Stimulated activated naive CD8-positive, alpha-beta T cell treated with anti-CD3 and anti-CD28 coated beads, Interleukin-15, amount 100 ng/mL, for 72 hours (primary cell): ENCODE measurements at regions not wholly inside any gene's neighbourhood (a gene's known extent, or its start where the extent isn't known, plus 50 kb on each side); places are given as distances from the start of the nearest gene placed in this dataset.
"Not testable (repeated sequence)": the region's sequence is repeated elsewhere in the genome, so short reads cannot be mapped to it uniquely, and the experiment has no call there.

Source experiments
- ATAC-seq: fragments of 150-1000 bp; cut with Tn5 transposase; 2 replicates; pipeline ENCODE4 v1.10.0; 2021; ENCODE audit warnings: mild to moderate bottlenecking, moderate library complexity
- DNase-seq, 2 donors: peaks; one replicate each; pipeline ENCODE4 v3.0.0; 2021 to 2022
- H3K27ac Mint-ChIP-seq, 2 donors: one replicate each; pipeline ENCODE4 v1.8.0; 2022; ENCODE audit warnings: mild to moderate bottlenecking in 2 of 2, mixed read lengths in 2 of 2, moderate library complexity in 2 of 2
- H3K27me3 Mint-ChIP-seq: one replicate; pipeline ENCODE4 v1.8.0; 2022; ENCODE audit warnings: mixed read lengths
- H3K4me1 Mint-ChIP-seq: one replicate; pipeline ENCODE4 v1.8.0; 2022; ENCODE audit warnings: mild to moderate bottlenecking, mixed read lengths
- H3K4me3 Mint-ChIP-seq, 2 donors: one replicate each; pipeline ENCODE4 v1.8.0; 2022; ENCODE audit warnings: mild to moderate bottlenecking in 2 of 2, mixed read lengths in 2 of 2, moderate library complexity in 1 of 2
- H3K9me3 Mint-ChIP-seq, 2 donors: one replicate each; pipeline ENCODE4 v1.8.0; 2022; ENCODE audit warnings: mixed read lengths in 2 of 2

DNA sequence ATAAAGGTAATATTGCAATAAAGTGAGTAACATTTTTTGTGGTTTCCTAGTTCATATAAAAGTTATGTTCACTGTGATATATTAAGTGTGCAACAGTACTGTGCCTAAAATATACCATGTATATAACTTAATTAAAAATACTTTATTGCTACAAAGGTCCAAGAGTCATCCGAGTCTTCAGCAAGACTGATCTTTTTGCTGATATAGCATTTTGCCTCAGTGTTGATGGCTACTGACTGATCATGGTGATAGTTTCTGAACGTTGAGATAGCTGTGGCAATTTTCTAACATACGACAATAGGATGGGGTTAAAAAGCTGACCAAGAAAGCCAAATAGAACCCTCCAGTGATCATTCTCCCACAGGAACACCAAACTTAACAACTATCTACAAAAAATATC, 1302.7 kb downstream of the TECRL start:
- no peak for DNase-seq

GRCh38 chr4:63105839-63106238, 1303.4 kb downstream of the TECRL start:
- peaks cover 13 to 23% of the 10 kb centered on the region in 2 donors for H3K9me3 Mint-ChIP-seq
- no peak overlapping the region for H3K4me3 Mint-ChIP-seq
- H3K27me3 Mint-ChIP-seq = no peaks in the 10 kb centered on the region
- H3K27ac Mint-ChIP-seq = no peak overlapping the region
- no peak for ATAC-seq
- no peaks in the 10 kb centered on the region for H3K4me1 Mint-ChIP-seq
- DNase-seq = no peak

More for the DNA sequence above, 1302.7 kb downstream of the TECRL start:
- Mint-ChIP-seq H3K4me1 (no peaks in the 10 kb centered on the region), H3K27me3 (no peaks in the 10 kb centered on the region), H3K27ac (no peak overlapping the region), H3K4me3 (no peak overlapping the region), H3K9me3 (peaks cover 18 to 28% of the 10 kb centered on the region in 2 donors)
- no peak for ATAC-seq

GRCh38 chr4:63090641-63091040, 1318.6 kb downstream of the TECRL start:
- Mint-ChIP-seq H3K27ac (no peak overlapping the region), H3K4me3 (no peak overlapping the region), H3K9me3 (peaks cover 0 to 4% of the 10 kb centered on the region in 2 donors), H3K4me1 (no peaks in the 10 kb centered on the region), H3K27me3 (no peaks in the 10 kb centered on the region)
- DNase-seq (no peak), ATAC-seq (no peak)

- no peaks in the 10 kb centered on the region for H3K4me1 Mint-ChIP-seq
- H3K4me3 Mint-ChIP-seq = no peak overlapping the region
- no peak for ATAC-seq
- no peak for DNase-seq
- H3K9me3 Mint-ChIP-seq = peaks cover 5 to 40% of the 10 kb centered on the region in 2 donors
- H3K27ac Mint-ChIP-seq = no peak overlapping the region
- no peaks in the 10 kb centered on the region for H3K27me3 Mint-ChIP-seq
These were observed 1324.2 kb downstream of the TECRL start for GRCh38 chr4:63085091-63085490.

DNA sequence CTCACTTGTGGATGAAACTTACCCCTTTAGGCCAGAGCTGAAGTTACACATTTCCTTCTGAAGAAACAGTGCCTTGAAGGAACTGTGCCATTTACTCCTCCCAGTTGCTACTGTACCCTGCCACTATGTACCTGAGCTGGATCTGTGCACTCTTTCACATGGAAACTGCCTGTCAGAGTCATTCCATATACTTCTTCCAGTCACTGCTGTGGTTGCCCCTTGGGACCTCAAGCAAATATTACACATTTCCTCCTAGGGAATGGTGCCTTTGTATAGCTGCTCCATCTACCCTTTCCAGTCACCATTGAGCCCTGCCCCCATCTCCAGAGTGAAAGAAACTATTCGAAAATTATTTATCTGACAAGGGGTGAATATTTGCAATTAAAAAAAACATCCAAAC, 1328.3 kb downstream of the TECRL start:
- no peaks in the 10 kb centered on the region for H3K27me3 Mint-ChIP-seq
- no peak overlapping the region for H3K27ac Mint-ChIP-seq
- no peak overlapping the region for H3K4me3 Mint-ChIP-seq
- no peaks in the 10 kb centered on the region for H3K4me1 Mint-ChIP-seq
- DNase-seq (no peak), ATAC-seq (no peak)
- peaks cover 11 to 51% of the 10 kb centered on the region in 2 donors for H3K9me3 Mint-ChIP-seq

DNA sequence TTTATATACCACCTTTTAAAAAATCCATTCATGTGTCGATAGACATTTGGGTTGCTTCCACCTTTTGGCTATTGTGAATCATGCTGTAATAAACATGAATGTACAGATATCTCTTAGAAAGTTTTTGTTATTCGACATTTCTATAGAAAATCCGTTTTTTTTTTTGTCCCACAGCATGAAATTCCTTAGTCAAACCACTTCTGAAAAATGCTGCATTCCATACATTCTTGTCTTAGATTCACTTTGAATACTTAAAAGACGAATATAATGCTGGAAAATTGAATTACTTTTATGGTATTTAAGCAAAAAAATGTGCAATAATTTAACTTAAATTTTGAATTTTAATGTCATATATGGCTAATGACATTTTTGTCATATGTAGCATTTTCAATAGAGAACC, 1345.5 kb downstream of the TECRL start:
- ATAC-seq (no peak), DNase-seq (no peak)
- peaks cover 20 to 22% of the 10 kb centered on the region in 2 donors for H3K9me3 Mint-ChIP-seq
- no peaks in the 10 kb centered on the region for H3K27me3 Mint-ChIP-seq
- no peak overlapping the region for H3K4me3 Mint-ChIP-seq
- H3K27ac Mint-ChIP-seq = no peak overlapping the region
- no peaks in the 10 kb centered on the region for H3K4me1 Mint-ChIP-seq

DNA sequence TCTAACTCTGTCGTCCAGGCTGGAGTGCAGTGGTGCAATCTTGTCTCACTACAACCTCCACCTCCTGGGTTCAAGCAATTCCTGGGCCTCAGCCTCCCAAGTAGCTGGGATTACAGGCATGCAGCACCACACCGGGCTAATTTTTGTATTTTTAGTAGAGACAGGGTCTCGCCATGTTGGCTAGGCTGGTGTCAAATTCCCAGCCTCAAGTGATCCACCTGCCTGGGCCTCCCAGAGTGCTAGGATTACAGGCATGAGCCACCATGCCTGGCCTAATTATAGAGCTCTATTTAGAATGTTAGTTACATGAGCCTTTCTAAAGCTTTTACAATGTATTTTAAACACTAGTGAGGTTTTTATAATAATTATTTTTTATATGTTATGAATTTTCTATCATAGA, 1346.4 kb downstream of the TECRL start:
- not testable (repeated sequence) for H3K27ac Mint-ChIP-seq, ATAC-seq, DNase-seq, H3K4me1 Mint-ChIP-seq, H3K4me3 Mint-ChIP-seq, H3K27me3 Mint-ChIP-seq
- H3K9me3 Mint-ChIP-seq = peaks cover 19 to 22% of the 10 kb centered on the region in 2 donors

- Mint-ChIP-seq H3K27ac (no peak overlapping the region), H3K4me1 (no peaks in the 10 kb centered on the region), H3K9me3 (peaks cover 0 to 7% of the 10 kb centered on the region in 2 donors), H3K27me3 (no peaks in the 10 kb centered on the region), H3K4me3 (no peak overlapping the region)
- DNase-seq (no peak), ATAC-seq (no peak)
These were observed 1359.5 kb downstream of the TECRL start for GRCh38 chr4:63049726-63050125.

- Mint-ChIP-seq H3K9me3 (peaks cover 0 to 7% of the 10 kb centered on the region in 2 donors), H3K4me1 (no peaks in the 10 kb centered on the region), H3K27ac (no peak overlapping the region), H3K27me3 (no peaks in the 10 kb centered on the region), H3K4me3 (no peak overlapping the region)
- DNase-seq (no peak), ATAC-seq (no peak)
These were observed 1360.0 kb downstream of the TECRL start for GRCh38 chr4:63049278-63049677.

DNA sequence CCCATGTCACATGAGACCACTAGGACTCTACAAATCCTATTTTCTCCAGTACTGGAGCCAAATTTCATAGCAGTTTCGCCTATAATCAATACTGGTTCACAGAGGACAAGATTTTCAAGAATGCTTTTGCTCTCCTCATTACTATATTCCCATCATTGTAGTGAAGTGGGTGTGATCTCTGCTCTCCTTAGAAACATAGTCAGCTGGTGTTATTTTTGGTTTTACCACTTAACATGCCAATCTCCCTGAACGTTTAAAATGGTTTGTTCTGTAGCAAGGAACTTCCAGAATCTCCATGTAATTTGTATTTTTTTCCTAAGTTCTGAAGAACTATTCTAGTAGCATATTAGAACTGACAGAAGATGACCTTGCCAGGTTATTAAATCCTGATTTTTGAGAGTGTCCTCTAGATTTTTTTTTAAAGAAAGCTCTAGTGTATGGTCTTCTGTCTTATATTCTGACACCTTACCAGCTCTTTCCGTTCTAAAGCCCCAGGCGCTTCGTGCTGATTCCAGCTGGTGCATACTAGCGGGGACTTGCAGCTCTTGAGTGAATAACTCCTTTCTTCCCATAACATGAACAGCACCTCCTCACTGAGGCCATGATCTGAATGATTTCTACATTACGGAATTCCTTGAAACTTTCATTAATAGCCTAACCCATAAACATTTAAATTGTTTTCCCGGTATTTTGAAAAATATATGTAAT, 1372.9 kb downstream of the TECRL start:
- Mint-ChIP-seq H3K9me3 (peaks cover 9 to 15% of the 10 kb centered on the region in 2 donors), H3K4me1 (no peaks in the 10 kb centered on the region), H3K4me3 (no peak overlapping the region), H3K27me3 (no peaks in the 10 kb centered on the region), H3K27ac (no peak overlapping the region)
- ATAC-seq (no peak), DNase-seq (no peak)

GRCh38 chr4:63029380-63029779, 1379.9 kb downstream of the TECRL start:
- DNase-seq = no peak
- ATAC-seq = no peak
- Mint-ChIP-seq H3K4me3 (no peak overlapping the region), H3K4me1 (no peaks in the 10 kb centered on the region), H3K9me3 (peaks cover 7 to 9% of the 10 kb centered on the region in 2 donors), H3K27me3 (no peaks in the 10 kb centered on the region), H3K27ac (no peak overlapping the region)

GRCh38 chr4:63020661-63021060, 1388.6 kb downstream of the TECRL start:
- Mint-ChIP-seq H3K27ac (no peak overlapping the region), H3K9me3 (peaks cover 9 to 19% of the 10 kb centered on the region in 2 donors)
- no peak for ATAC-seq

DNA sequence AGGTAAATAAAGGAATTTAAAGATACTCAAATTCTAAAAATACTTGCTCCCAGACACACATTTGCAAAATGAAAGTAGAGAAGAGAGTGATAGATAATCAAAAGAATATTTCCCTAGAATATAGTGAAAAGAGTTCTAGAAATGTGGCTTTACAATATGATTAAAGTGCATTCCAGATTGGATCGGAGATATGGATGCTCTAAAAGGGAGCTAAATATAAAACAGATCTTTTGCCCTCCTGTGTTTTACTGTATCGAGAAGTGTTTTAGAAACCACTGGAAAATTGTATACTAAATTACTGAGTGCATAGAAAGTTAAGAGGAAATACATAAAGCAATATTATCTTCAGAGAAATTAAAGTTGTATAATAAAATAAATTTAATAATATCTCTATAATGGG, 1392.0 kb downstream of the TECRL start:
- ATAC-seq (no peak), DNase-seq (no peak)
- Mint-ChIP-seq H3K9me3 (peaks cover 9 to 14% of the 10 kb centered on the region in 2 donors), H3K4me1 (no peaks in the 10 kb centered on the region), H3K4me3 (no peak overlapping the region), H3K27ac (no peak overlapping the region), H3K27me3 (no peaks in the 10 kb centered on the region)

More at GRCh38 chr4:63020661-63021060, 1388.6 kb downstream of the TECRL start:
- DNase-seq = no peak
- Mint-ChIP-seq H3K4me3 (no peak overlapping the region), H3K4me1 (no peaks in the 10 kb centered on the region), H3K27me3 (no peaks in the 10 kb centered on the region)

DNA sequence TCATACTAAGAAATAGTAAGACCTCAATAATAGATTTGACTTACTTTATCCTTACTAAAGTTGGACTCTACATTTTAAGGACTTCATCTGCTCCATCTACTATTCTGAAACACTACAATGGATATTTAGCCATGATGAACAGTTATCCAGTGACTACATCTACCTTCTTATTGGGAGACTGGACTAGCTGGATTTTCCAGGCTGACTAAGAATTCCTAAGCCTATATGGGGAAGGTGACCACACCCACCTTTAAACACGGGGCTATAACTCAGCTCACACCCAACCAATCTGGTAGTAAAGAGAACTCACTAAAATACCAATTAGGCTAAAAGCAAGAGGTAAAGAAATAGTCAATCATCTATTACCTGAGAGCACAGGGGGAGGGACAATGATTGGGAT, 1438.4 kb downstream of the TECRL start:
- Mint-ChIP-seq H3K4me3 (no peak overlapping the region), H3K4me1 (no peaks in the 10 kb centered on the region), H3K27me3 (no peaks in the 10 kb centered on the region), H3K27ac (no peak overlapping the region), H3K9me3 (peaks cover 24 to 32% of the 10 kb centered on the region in 2 donors)
- ATAC-seq (no peak), DNase-seq (no peak)

DNA sequence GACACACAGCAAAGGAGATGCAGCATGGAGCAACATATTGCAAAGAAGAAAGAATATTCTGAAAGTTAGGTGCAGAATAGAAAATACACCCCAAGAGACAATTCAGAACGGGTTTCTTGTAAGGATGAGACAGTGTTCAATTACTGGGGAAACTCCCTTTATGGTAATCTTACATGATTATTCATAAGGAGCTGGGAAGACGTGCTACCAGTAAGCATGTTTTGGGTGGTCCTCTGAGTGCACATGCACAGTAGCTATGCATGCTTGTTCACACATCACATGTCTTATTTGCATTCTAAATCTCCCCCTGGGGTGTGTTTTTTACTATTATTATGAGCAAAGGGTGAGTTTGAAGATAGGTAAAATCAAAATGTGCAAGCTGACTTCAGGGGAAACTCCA, 1448.8 kb downstream of the TECRL start:
- DNase-seq (no peak), ATAC-seq (no peak)
- Mint-ChIP-seq H3K27ac (no peak overlapping the region), H3K27me3 (no peaks in the 10 kb centered on the region), H3K4me1 (no peaks in the 10 kb centered on the region), H3K4me3 (no peak overlapping the region), H3K9me3 (peaks cover 7% of the 10 kb centered on the region in 2 donors)

- Mint-ChIP-seq H3K27me3 (no peaks in the 10 kb centered on the region), H3K9me3 (peaks cover 0 to 4% of the 10 kb centered on the region in 2 donors), H3K4me1 (no peaks in the 10 kb centered on the region), H3K4me3 (no peak overlapping the region), H3K27ac (no peak overlapping the region)
- ATAC-seq = no peak
- DNase-seq = no peak
These were observed 1455.5 kb downstream of the TECRL start for GRCh38 chr4:62953752-62954151.

- no peaks in the 10 kb centered on the region for H3K4me1 Mint-ChIP-seq
- ATAC-seq = no peak
These were observed 1456.9 kb downstream of the TECRL start for GRCh38 chr4:62952366-62952765.

More at GRCh38 chr4:62952366-62952765, 1456.9 kb downstream of the TECRL start:
- Mint-ChIP-seq H3K4me3 (no peak overlapping the region), H3K27me3 (no peaks in the 10 kb centered on the region), H3K27ac (no peak overlapping the region), H3K9me3 (peaks cover 0 to 4% of the 10 kb centered on the region in 2 donors)
- DNase-seq = no peak
